Caco-2 (cell line): ENCODE measurements at regions not wholly inside any gene's neighbourhood (a gene's known extent, or its start where the extent isn't known, plus 50 kb on each side); places are given as distances from the start of the nearest gene placed in this dataset.

Experiments
- BruUV-seq: library from RNA; stranded (reverse); fragments of 400-500 nt; replicated peaks from 2 replicates; lab custom pipeline; 2021; lab: Mats Ljungman, UMichigan
- CTCF ChIA-PET: fragments of 300-600 bp; sonication (Branson Sonifier 250); formaldehyde crosslinking; loops from one replicate; lab custom pipeline; 2022; ENCODE audit warnings: antibody characterized with exemption; lab: Charles Lee
- POLR2A ChIA-PET: fragments of 300-600 bp; sonication (Branson Sonifier 250); formaldehyde crosslinking; loops from one replicate; lab custom pipeline; 2022; ENCODE audit warnings: antibody characterized with exemption; lab: Charles Lee
- DNase-seq, 2 experiments: peaks; one replicate each; pipeline versions ENCODE4 v3.0.0 to v3.0.0-alpha.2; 2020 to 2022
- H3K27me3 ChIP-seq: replicated peaks from 2 replicates; pipeline ENCODE4 v1.6.0; 2011; ENCODE audit warnings: low read length; ENCODE audit not compliant: control insufficient read depth, insufficient read depth
- H3K36me3 ChIP-seq: 2 replicates; pipeline ENCODE4 v1.5.1; 2011; ENCODE audit warnings: low read length; ENCODE audit not compliant: control insufficient read depth, insufficient read depth
- H3K4me1 ChIP-seq: fragments of 250-450 bp; sonication (Bioruptor Pico); 2 replicates; pipeline ENCODE4 v1.5.1; 2020; ENCODE audit warnings: mild to moderate bottlenecking
- H3K4me3 ChIP-seq: 2 replicates; pipeline ENCODE4 v1.5.1; 2011; ENCODE audit warnings: low read depth, mild to moderate bottlenecking, control low read depth, low read length
- H3K9me3 ChIP-seq: fragments of 250-450 bp; sonication (Bioruptor Pico); 2 replicates; pipeline ENCODE4 v1.5.1; 2020; ENCODE audit warnings: mild to moderate bottlenecking, moderate library complexity
- H3K27ac Mint-ChIP-seq: one replicate; pipeline ENCODE4 v1.8.0; 2022; ENCODE audit warnings: mixed read lengths; ENCODE audit not compliant: unreplicated experiment
- H3K27me3 Mint-ChIP-seq: one replicate; pipeline ENCODE4 v1.8.0; 2022; ENCODE audit warnings: mixed read lengths; ENCODE audit not compliant: insufficient read depth, unreplicated experiment
- H3K36me3 Mint-ChIP-seq: one replicate; pipeline ENCODE4 v1.8.0; 2022; ENCODE audit warnings: mild to moderate bottlenecking, mixed read lengths; ENCODE audit not compliant: insufficient read depth, unreplicated experiment
- H3K4me1 Mint-ChIP-seq: one replicate; pipeline ENCODE4 v1.8.0; 2022; ENCODE audit warnings: low read depth, mixed read lengths; ENCODE audit not compliant: unreplicated experiment
- H3K4me3 Mint-ChIP-seq: one replicate; pipeline ENCODE4 v1.8.0; 2022; ENCODE audit warnings: mild to moderate bottlenecking, moderate library complexity, mixed read lengths; ENCODE audit not compliant: unreplicated experiment
- H3K9me3 Mint-ChIP-seq: one replicate; pipeline ENCODE4 v1.8.0; 2022; ENCODE audit warnings: mixed read lengths; ENCODE audit not compliant: unreplicated experiment
- CTCF ChIP-seq, 2 experiments: fragments of 200-600 bp in 1 of 2; IDR thresholded peaks; 1 replicate in 1 of 2; 2 replicates in 1 of 2; pipeline versions ENCODE4 v1.5.1 to v1.8.0; 2011 to 2022; ENCODE audit warnings: antibody characterized with exemption in 1 of 2, control low read depth in 1 of 2, inconsistent platforms in 1 of 2, low read depth in 1 of 2, low read length in 1 of 2, mild to moderate bottlenecking in 1 of 2, moderate library complexity in 1 of 2; ENCODE audit not compliant: insufficient read depth in 1 of 2, severe bottlenecking in 1 of 2, unreplicated experiment in 1 of 2
- intact Hi-C: fragments of 100-400 bp; cut with micrococcal nuclease; formaldehyde crosslinking; loops from one replicate; pipeline ENCODE4 v1.10.0; 2022; ENCODE audit not compliant: unreplicated experiment

GRCh38 chr11:82261367-82261766 is 472.3 kb downstream of the FAM181B start:
- TF ChIP-seq CTCF (IDR thresholded peaks at IDR 0.05; ENCODE audit: insufficient read depth in 1 of 2, low read depth in 1 of 2, low read length in 1 of 2, severe bottlenecking in 1 of 2, unreplicated experiment in 1 of 2): no peak
- no peak for DNase-seq
- POLR2A ChIA-PET: no interaction called here
- Mint-ChIP-seq H3K4me3 (no peak overlapping the region), H3K27ac (no peak overlapping the region), H3K4me1 (no peaks in the 10 kb centered on the region), H3K27me3 (peaks cover 18% of the 10 kb centered on the region), H3K36me3 (no peaks in the 10 kb centered on the region), H3K9me3 (no peaks in the 10 kb centered on the region)
- intact Hi-C loops: no loop called here
- H3K4me1 ChIP-seq: no peaks in the 10 kb centered on the region
- no peaks in the 10 kb centered on the region; the same call in 1 of the 2 replicates for H3K9me3 ChIP-seq
- no peaks in the 10 kb centered on the region for H3K27me3 ChIP-seq
- no peaks in the 10 kb centered on the region for H3K36me3 ChIP-seq
- BruUV-seq: no TSS peak
- CTCF ChIA-PET: no interaction called here
- no peak overlapping the region for H3K4me3 ChIP-seq

- Histone ChIP-seq H3K4me1 (no peaks in the 10 kb centered on the region), H3K36me3 (no peaks in the 10 kb centered on the region), H3K9me3 (no peaks in the 10 kb centered on the region), H3K27me3 (no peaks in the 10 kb centered on the region), H3K4me3 (no peak overlapping the region)
- Mint-ChIP-seq H3K36me3 (no peaks in the 10 kb centered on the region), H3K27me3 (peaks cover 9% of the 10 kb centered on the region), H3K4me1 (no peaks in the 10 kb centered on the region), H3K4me3 (no peak overlapping the region), H3K27ac (no peak overlapping the region), H3K9me3 (no peaks in the 10 kb centered on the region)
- no TSS peak for BruUV-seq
- DNase-seq: no peak
- POLR2A ChIA-PET: no interaction called here
- TF ChIP-seq CTCF (IDR thresholded peaks at IDR 0.05; ENCODE audit: insufficient read depth in 1 of 2, low read depth in 1 of 2, low read length in 1 of 2, severe bottlenecking in 1 of 2, unreplicated experiment in 1 of 2): no peak
- CTCF ChIA-PET: no interaction called here
- intact Hi-C loops: no loop called here
Observed at GRCh38 chr11:82250047-82250446, 483.6 kb downstream of the FAM181B start.

GRCh38 chr11:82246926-82247325 is 486.7 kb downstream of the FAM181B start:
- no peak for DNase-seq
- H3K27me3 Mint-ChIP-seq: peaks cover 4% of the 10 kb centered on the region

More at GRCh38 chr11:82246926-82247325, 486.7 kb downstream of the FAM181B start:
- TF ChIP-seq CTCF (IDR thresholded peaks at IDR 0.05; ENCODE audit: insufficient read depth in 1 of 2, low read depth in 1 of 2, low read length in 1 of 2, severe bottlenecking in 1 of 2, unreplicated experiment in 1 of 2): no peak
- H3K4me3 Mint-ChIP-seq: no peak overlapping the region
- no peak overlapping the region for H3K4me3 ChIP-seq
- no peaks in the 10 kb centered on the region for H3K27me3 ChIP-seq
- intact Hi-C loops: no loop called here
- H3K4me1 ChIP-seq: no peaks in the 10 kb centered on the region
- H3K27ac Mint-ChIP-seq: no peak overlapping the region
- ChIA-PET CTCF (no interaction called here), POLR2A (no interaction called here)
- H3K36me3 Mint-ChIP-seq: no peaks in the 10 kb centered on the region
- no peaks in the 10 kb centered on the region for H3K4me1 Mint-ChIP-seq
- no peaks in the 10 kb centered on the region for H3K9me3 Mint-ChIP-seq
- no TSS peak for BruUV-seq
- no peaks in the 10 kb centered on the region for H3K36me3 ChIP-seq
- H3K9me3 ChIP-seq: no peaks in the 10 kb centered on the region
